Keratinocyte (primary cell): ENCODE measurements at regions not wholly inside any gene's neighbourhood (a gene's known extent, or its start where the extent isn't known, plus 50 kb on each side); places are given as distances from the start of the nearest gene placed in this dataset.

ENCODE experiments used
- CTCF ChIP-seq, 3 experiments: IDR thresholded peaks in 1 of 3; conservative IDR thresholded peaks in 1 of 3; optimal IDR thresholded peaks in 1 of 3; 2 replicates in 2 of 3; 3 replicates in 1 of 3; pipeline versions ENCODE3 to v1.5.1; 2011; ENCODE audit warnings: low read length in 3 of 3, mild to moderate bottlenecking in 3 of 3, moderate library complexity in 2 of 3, control low read depth in 1 of 3, inconsistent platforms in 1 of 3; ENCODE audit not compliant: insufficient read depth in 2 of 3; ENCODE audit errors: extremely low read depth in 1 of 3
- EZH2 ChIP-seq: IDR thresholded peaks from one replicate; pipeline ENCODE4 v1.6.1; 2012; ENCODE audit warnings: inconsistent platforms, mild to moderate bottlenecking, low read length, moderate library complexity

GRCh38 chr7:15099074-15099473, 196.5 kb upstream of the DGKB start:
- TF ChIP-seq CTCF (optimal IDR thresholded peaks at IDR 0.05 in 1 of 3, IDR thresholded peaks at IDR 0.05 in 1 of 3, conservative IDR thresholded peaks at IDR 0.05 in 1 of 3; ENCODE audit: extremely low read depth in 1 of 3, insufficient read depth in 2 of 3, low read length in 3 of 3) (no peak), EZH2 (no peak)
